HCT116 (cell line): ENCODE measurements at regions not wholly inside any gene's neighbourhood (a gene's known extent, or its start where the extent isn't known, plus 50 kb on each side); places are given as distances from the start of the nearest gene placed in this dataset.

Source experiments
- ATAC-seq: fragments of 200-7000 bp; cut with Tn5 transposase; 2 replicates; pipeline ENCODE4 v1.9.1; 2020; ENCODE audit warnings: mild to moderate bottlenecking, moderate library complexity
- BruUV-seq: library from RNA; stranded (reverse); fragments of 400-500 nt; replicated peaks from 2 replicates; lab custom pipeline; 2021; lab: Mats Ljungman, UMichigan
- CTCF ChIA-PET: fragments of 300-600 bp; sonication (Branson Sonifier 250); formaldehyde crosslinking; loops from one replicate; lab custom pipeline; 2021; ENCODE audit warnings: antibody characterized with exemption; lab: Charles Lee
- POLR2A ChIA-PET: fragments of 300-600, 350-600 bp; sonication (Branson Sonifier 250); formaldehyde crosslinking; loops from one replicate; lab custom pipeline; 2021; ENCODE audit warnings: antibody characterized with exemption; lab: Charles Lee
- RAD21 ChIA-PET, 2 experiments: fragments of 300-600 bp; sonication (Branson Sonifier 250); formaldehyde crosslinking; loops; one replicate each; lab custom pipeline; 2023; ENCODE audit warnings: low total read pairs in 2 of 2; ENCODE audit not compliant: uncharacterized antibody in 2 of 2, unreplicated experiment in 2 of 2, low non-redundant PET in 1 of 2; lab: Charles Lee
- DNase-seq: peaks from one replicate; pipeline ENCODE4 v3.0.0-alpha.2; 2010; ENCODE audit warnings: low read depth, low spot score
- H2AFZ ChIP-seq: fragments of 200-600 bp; shearing (Covaris generic), sonication (generic); 2 replicates; pipeline ENCODE4 v1.6.1; 2017; ENCODE audit warnings: low read depth, mixed run types, mixed read lengths, antibody characterized with exemption, low read length; ENCODE audit not compliant: poor library complexity, severe bottlenecking
- H3K27ac ChIP-seq: 2 replicates; pipeline ENCODE4 v1.5.1; 2012; ENCODE audit warnings: low read depth, low read length
- H3K27me3 ChIP-seq: fragments of 200-600 bp; sonication (generic); 2 replicates; pipeline ENCODE4 v1.6.1; 2016; ENCODE audit warnings: mixed run types, low read length, mixed read lengths; ENCODE audit not compliant: insufficient read depth
- H3K36me3 ChIP-seq, 2 experiments: fragments of 200-500 bp in 1 of 2; fragments of 200-600 bp in 1 of 2; sonication (Bioruptor generic) in 1 of 2; sonication (generic) in 1 of 2; 2 replicates each; pipeline versions ENCODE4 v1.5.1 to v1.6.1; 2014 to 2016; ENCODE audit warnings: low read length in 2 of 2, inconsistent platforms in 1 of 2, mixed read lengths in 1 of 2, mixed run types in 1 of 2; ENCODE audit not compliant: insufficient read depth in 2 of 2, control insufficient read depth in 1 of 2
- H3K4me1 ChIP-seq, 2 experiments: fragments of 200-600 bp in 1 of 2; sonication (generic) in 1 of 2; 2 replicates each; pipeline versions ENCODE4 v1.5.1 to v1.6.1; 2012 to 2017; ENCODE audit warnings: low read length in 2 of 2, inconsistent platforms in 1 of 2, mild to moderate bottlenecking in 1 of 2, mixed read lengths in 1 of 2, mixed run types in 1 of 2, moderate library complexity in 1 of 2; ENCODE audit not compliant: insufficient read depth in 2 of 2, control insufficient read depth in 1 of 2
- H3K4me2 ChIP-seq: fragments of 200-600 bp; sonication (generic); 2 replicates; pipeline ENCODE4 v1.6.1; 2017; ENCODE audit warnings: mixed run types, low read length, mixed read lengths
- H3K4me3 ChIP-seq, 2 experiments: fragments of 200-600 bp in 1 of 2; sonication (generic) in 1 of 2; replicated peaks in 1 of 2; 2 replicates each; pipeline ENCODE4 v1.5.1; 2011 to 2016; ENCODE audit warnings: low read length in 2 of 2, control low read depth in 1 of 2, low read depth in 1 of 2, mild to moderate bottlenecking in 1 of 2, mixed read lengths in 1 of 2, mixed run types in 1 of 2
- H3K79me2 ChIP-seq: fragments of 200-600 bp; sonication (generic); 2 replicates; pipeline ENCODE4 v1.6.1; 2017; ENCODE audit warnings: mild to moderate bottlenecking, mixed run types, low read length, moderate library complexity, mixed read lengths; ENCODE audit not compliant: insufficient read depth
- H3K9ac ChIP-seq: fragments of 200-600 bp; sonication (generic); 2 replicates; pipeline ENCODE4 v1.6.1; 2016; ENCODE audit warnings: low read length, mixed read lengths
- H3K9me2 ChIP-seq: fragments of 200-600 bp; sonication (generic), shearing (Covaris generic); 2 replicates; pipeline ENCODE4 v1.6.1; 2017; ENCODE audit warnings: mixed run types, mild to moderate bottlenecking, moderate library complexity; ENCODE audit not compliant: insufficient read depth
- H3K9me3 ChIP-seq, 2 experiments: fragments of 200-500 bp in 1 of 2; fragments of 200-600 bp in 1 of 2; sonication (Bioruptor generic) in 1 of 2; sonication (generic) in 1 of 2; 2 replicates each; pipeline ENCODE4 v1.6.1; 2014 to 2017; ENCODE audit warnings: low read length in 2 of 2, mixed read lengths in 2 of 2, inconsistent platforms in 1 of 2, low read depth in 1 of 2, mild to moderate bottlenecking in 1 of 2, mixed run types in 1 of 2, moderate library complexity in 1 of 2; ENCODE audit not compliant: control insufficient read depth in 1 of 2, insufficient read depth in 1 of 2
- H4K20me1 ChIP-seq: fragments of 200-600 bp; sonication (generic), shearing (Covaris generic); 2 replicates; pipeline ENCODE4 v1.6.1; 2017; ENCODE audit warnings: mixed run types, mild to moderate bottlenecking, moderate library complexity; ENCODE audit not compliant: insufficient read depth
- ATF3 ChIP-seq: IDR thresholded peaks from 2 replicates; pipeline ENCODE4 v1.6.1; 2012
- CTCF ChIP-seq, 3 experiments: fragments of 200-600 bp in 1 of 3; sonication (generic) in 1 of 3; IDR thresholded peaks in 2 of 3; conservative IDR thresholded peaks in 1 of 3; 2 replicates each; pipeline ENCODE4 v1.5.1; 2012 to 2017; ENCODE audit warnings: low read depth in 2 of 3, low read length in 2 of 3, antibody characterized with exemption in 1 of 3, borderline replicate concordance in 1 of 3, control low read depth in 1 of 3, mild to moderate bottlenecking in 1 of 3, mixed read lengths in 1 of 3, mixed run types in 1 of 3, moderate library complexity in 1 of 3; ENCODE audit not compliant: insufficient read depth in 1 of 3
- EGR1 ChIP-seq: IDR thresholded peaks from 2 replicates; pipeline ENCODE4 v1.6.1; 2012; ENCODE audit warnings: low read depth
- ELF1 ChIP-seq: IDR thresholded peaks from 2 replicates; pipeline ENCODE4 v1.6.1; 2012; ENCODE audit warnings: low read depth, borderline replicate concordance
- EZH2 ChIP-seq: fragments of 200-600 bp; sonication (generic); IDR thresholded peaks from 2 replicates; pipeline ENCODE4 v1.6.1; 2017; ENCODE audit warnings: antibody characterized with exemption, mixed run types
- EZH2phosphoT487 ChIP-seq: fragments of 200-600 bp; IDR thresholded peaks from 2 replicates; pipeline ENCODE4 v1.6.1; 2018; ENCODE audit warnings: antibody characterized with exemption, borderline replicate concordance
- MAX ChIP-seq: IDR thresholded peaks from 2 replicates; pipeline ENCODE4 v1.6.1; 2012
- POLR2A ChIP-seq: IDR thresholded peaks from 2 replicates; pipeline ENCODE4 v1.7.0; 2011; ENCODE audit warnings: borderline replicate concordance; ENCODE audit not compliant: insufficient read depth, insufficient read length; ENCODE audit errors: extremely low read depth
- POLR2AphosphoS5 ChIP-seq: IDR thresholded peaks from 2 replicates; pipeline ENCODE4 v1.6.1; 2011; ENCODE audit warnings: mild to moderate bottlenecking, low read depth, low read length, moderate library complexity
- RAD21 ChIP-seq: IDR thresholded peaks from 2 replicates; pipeline ENCODE4 v1.6.1; 2012; ENCODE audit warnings: low read depth, mild to moderate bottlenecking
- REST ChIP-seq: IDR thresholded peaks from 2 replicates; pipeline ENCODE4 v1.6.1; 2012; ENCODE audit warnings: low read depth
- SIN3A ChIP-seq: IDR thresholded peaks from 2 replicates; pipeline ENCODE4 v1.6.1; 2012; ENCODE audit warnings: low read depth
- SP1 ChIP-seq: IDR thresholded peaks from 2 replicates; pipeline ENCODE4 v1.6.1; 2012; ENCODE audit warnings: low read depth
- SRF ChIP-seq: IDR thresholded peaks from 2 replicates; pipeline ENCODE4 v1.6.1; 2012; ENCODE audit warnings: low read depth
- TCF7L2 ChIP-seq: IDR thresholded peaks from 2 replicates; pipeline ENCODE4 v1.7.0; 2011; ENCODE audit warnings: borderline replicate concordance, inconsistent platforms; ENCODE audit not compliant: insufficient read depth, insufficient read length; ENCODE audit errors: extremely low read depth
- YY1 ChIP-seq: IDR thresholded peaks from 2 replicates; pipeline ENCODE4 v1.6.1; 2011; ENCODE audit warnings: low read length, low read depth, moderate library complexity, mild to moderate bottlenecking; ENCODE audit not compliant: insufficient replicate concordance; ENCODE audit errors: extremely low read depth
- ZBTB33 ChIP-seq: IDR thresholded peaks from 2 replicates; pipeline ENCODE4 v1.6.1; 2011; ENCODE audit warnings: mild to moderate bottlenecking, low read length, moderate library complexity; ENCODE audit not compliant: insufficient replicate concordance; ENCODE audit errors: extremely low read depth
- ZFX ChIP-seq: fragments of 450-650 bp; IDR thresholded peaks from 2 replicates; pipeline ENCODE4 v1.6.1; 2017
- ZNF274 ChIP-seq: fragments of 200-500 bp; sonication (Bioruptor generic); IDR thresholded peaks from 2 replicates; pipeline ENCODE4 v1.6.1; 2014; ENCODE audit warnings: mild to moderate bottlenecking, low read depth, low read length, inconsistent platforms
- intact Hi-C: fragments of 100-400 bp; cut with micrococcal nuclease; formaldehyde crosslinking; loops from 2 replicates; pipeline ENCODE4 v1.10.0; 2022

GRCh38 chr17:77817953-77818352 is 140.6 kb upstream of the TNRC6C start:
- no peaks in the 10 kb centered on the region for H3K79me2 ChIP-seq
- no peaks in the 10 kb centered on the region for H3K36me3 ChIP-seq
- no peaks in the 10 kb centered on the region for H4K20me1 ChIP-seq
- DNase-seq (no peak), ATAC-seq (no peak)
- H3K27ac ChIP-seq = no peak overlapping the region
- BruUV-seq = no TSS peak
- H3K4me1 ChIP-seq = peaks cover 0 to 8% of the 10 kb centered on the region in 2 experiments; a peak in 1 of 4 replicates
- H3K9me2 ChIP-seq = no peaks in the 10 kb centered on the region
- no peaks in the 10 kb centered on the region for H3K27me3 ChIP-seq
- H2AFZ ChIP-seq = no peak overlapping the region
- CTCF ChIA-PET = no interaction called here
- POLR2A ChIA-PET = interaction anchor here (1.1 kb wide), 1 partner anchor 12 kb away, joined by 3 read pairs; no protein-coding TSS in a partner anchor
- H3K4me2 ChIP-seq = no peak overlapping the region
- no peak for TF ChIP-seq SIN3A
- no peak for TF ChIP-seq CTCF (IDR thresholded peaks at IDR 0.05 in 2 of 3, conservative IDR thresholded peaks at IDR 0.05 in 1 of 3; ENCODE audit: borderline replicate concordance in 1 of 3, insufficient read depth in 1 of 3, low read depth in 2 of 3, low read length in 2 of 3)
- TF ChIP-seq EZH2phosphoT487 = no peak
- TF ChIP-seq SRF = no peak
- no peak for TF ChIP-seq SP1
- TF ChIP-seq ATF3 = no peak
- TF ChIP-seq REST = no peak
- no peak for TF ChIP-seq RAD21
- no peak for TF ChIP-seq EZH2
- TF ChIP-seq TCF7L2 = no peak
- no peak for TF ChIP-seq EGR1
- TF ChIP-seq POLR2AphosphoS5 = no peak
- no peak for TF ChIP-seq ZNF274
- no peak for TF ChIP-seq MAX
- no peak for TF ChIP-seq POLR2A
- no peak for TF ChIP-seq ZBTB33
- no peak for TF ChIP-seq ZFX
- TF ChIP-seq ELF1 = no peak
- TF ChIP-seq YY1 = no peak
- intact Hi-C loops = no loop called here
- RAD21 ChIA-PET = no interaction called here
- no peak overlapping the region for H3K9ac ChIP-seq
- no peaks in the 10 kb centered on the region for H3K9me3 ChIP-seq
- H3K4me3 ChIP-seq = no peak overlapping the region
